Spleen (tissue), 7 donors: ENCODE measurements at regions not wholly inside any gene's neighbourhood (a gene's known extent, or its start where the extent isn't known, plus 50 kb on each side); places are given as distances from the start of the nearest gene placed in this dataset.

Source experiments
- POLR2A ChIP-seq, 3 donors: fragments of 450-650 bp; IDR thresholded peaks; one replicate each; pipeline ENCODE4 v1.5.1; 2017; ENCODE audit warnings: antibody characterized with exemption in 3 of 3, mild to moderate bottlenecking in 1 of 3
- POLR2AphosphoS5 ChIP-seq, 3 donors: sonication (generic); formaldehyde crosslinking; IDR thresholded peaks; one replicate each; pipeline ENCODE4 v1.5.1; 2017; ENCODE audit warnings: antibody characterized with exemption in 3 of 3
- TF ChIP-seq, protein P1 (sequence below), 11 experiments: fragments of 200-600 bp in 7 of 11; fragments of 450-650 bp in 4 of 11; sonication (generic) in 4 of 11; IDR thresholded peaks in 8 of 11; conservative IDR thresholded peaks in 3 of 11; 1 replicate in 7 of 11; 2 replicates in 4 of 11; pipeline versions ENCODE4 v1.4.0 to v1.8.0; 2016 to 2021; ENCODE audit warnings: antibody characterized with exemption in 11 of 11, inconsistent platforms in 4 of 11, mild to moderate bottlenecking in 1 of 11
- donor health status: DM: no; HTN: no; CAD: no; lungs with moderate emphysema.
- donor health status: DM: no; HTN: no; CAD: no.
- donor health status: DM: no; HTN: no; CAD: no.

GRCh38 chr7:51455948-51456347 lies 139.3 kb upstream of the COBL start:
- TF ChIP-seq, protein P1, sequence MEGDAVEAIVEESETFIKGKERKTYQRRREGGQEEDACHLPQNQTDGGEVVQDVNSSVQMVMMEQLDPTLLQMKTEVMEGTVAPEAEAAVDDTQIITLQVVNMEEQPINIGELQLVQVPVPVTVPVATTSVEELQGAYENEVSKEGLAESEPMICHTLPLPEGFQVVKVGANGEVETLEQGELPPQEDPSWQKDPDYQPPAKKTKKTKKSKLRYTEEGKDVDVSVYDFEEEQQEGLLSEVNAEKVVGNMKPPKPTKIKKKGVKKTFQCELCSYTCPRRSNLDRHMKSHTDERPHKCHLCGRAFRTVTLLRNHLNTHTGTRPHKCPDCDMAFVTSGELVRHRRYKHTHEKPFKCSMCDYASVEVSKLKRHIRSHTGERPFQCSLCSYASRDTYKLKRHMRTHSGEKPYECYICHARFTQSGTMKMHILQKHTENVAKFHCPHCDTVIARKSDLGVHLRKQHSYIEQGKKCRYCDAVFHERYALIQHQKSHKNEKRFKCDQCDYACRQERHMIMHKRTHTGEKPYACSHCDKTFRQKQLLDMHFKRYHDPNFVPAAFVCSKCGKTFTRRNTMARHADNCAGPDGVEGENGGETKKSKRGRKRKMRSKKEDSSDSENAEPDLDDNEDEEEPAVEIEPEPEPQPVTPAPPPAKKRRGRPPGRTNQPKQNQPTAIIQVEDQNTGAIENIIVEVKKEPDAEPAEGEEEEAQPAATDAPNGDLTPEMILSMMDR (IDR thresholded peaks at IDR 0.05 in 8 of 11, conservative IDR thresholded peaks at IDR 0.05 in 3 of 11) = no peak
- no peak for TF ChIP-seq POLR2A (IDR thresholded peaks at IDR 0.05)
- no peak for TF ChIP-seq POLR2AphosphoS5 (IDR thresholded peaks at IDR 0.05)
